HUES64 (cell line): ENCODE measurements at regions not wholly inside any gene's neighbourhood (a gene's known extent, or its start where the extent isn't known, plus 50 kb on each side); places are given as distances from the start of the nearest gene placed in this dataset.

Source experiments
- H3K27ac ChIP-seq: 2 replicates; pipeline ENCODE4 v1.7.0; 2013; ENCODE audit warnings: low read depth, low read length, inconsistent platforms
- H3K27me3 ChIP-seq: 2 replicates; pipeline ENCODE4 v1.6.1; 2013; ENCODE audit warnings: mild to moderate bottlenecking, low read length; ENCODE audit not compliant: insufficient read depth
- H3K36me3 ChIP-seq: 2 replicates; pipeline ENCODE4 v1.6.1; 2013; ENCODE audit warnings: mild to moderate bottlenecking, low read length; ENCODE audit not compliant: insufficient read depth
- H3K4me1 ChIP-seq: 2 replicates; pipeline ENCODE4 v1.6.1; 2013; ENCODE audit warnings: mild to moderate bottlenecking, low read length, moderate library complexity; ENCODE audit not compliant: insufficient read depth
- H3K4me3 ChIP-seq: 2 replicates; pipeline ENCODE4 v1.5.1; 2013; ENCODE audit warnings: mild to moderate bottlenecking, low read length, moderate library complexity
- H3K9ac ChIP-seq: 2 replicates; pipeline ENCODE4 v1.6.1; 2013; ENCODE audit warnings: mild to moderate bottlenecking, low read depth, low read length
- H3K9me3 ChIP-seq: 2 replicates; pipeline ENCODE4 v1.6.1; 2013; ENCODE audit warnings: low read depth, low read length; ENCODE audit not compliant: insufficient read depth
- WGBS: fragments of 150-250, 120-280 bp; methylation state at CpG from one replicate; pipeline ENCODE4 v1.1.7; 2013; ENCODE audit warnings: missing lambda C conversion rate; 5-methylcytosine and 5-hydroxymethylcytosine counted together

- no peaks in the 10 kb centered on the region for H3K36me3 ChIP-seq
- 92% methylated on average over 1 of the region's 1 CpG for WGBS
- H3K27ac ChIP-seq, result no peak overlapping the region
- no peak overlapping the region for H3K9ac ChIP-seq
- H3K4me1 ChIP-seq, result no peaks in the 10 kb centered on the region
- H3K9me3 ChIP-seq, result no peaks in the 10 kb centered on the region
- no peaks in the 10 kb centered on the region for H3K27me3 ChIP-seq
- H3K4me3 ChIP-seq, result no peak overlapping the region
These were observed 363.4 kb upstream of the PLXNA2 start for GRCh38 chr1:208607616-208608015.

GRCh38 chr1:208614610-208615009 lies 370.4 kb upstream of the PLXNA2 start:
- H3K4me3 ChIP-seq, result no peak overlapping the region
- WGBS, result 93% methylated on average over 2 of the region's 2 CpGs
- no peaks in the 10 kb centered on the region for H3K4me1 ChIP-seq
- H3K36me3 ChIP-seq, result no peaks in the 10 kb centered on the region
- H3K27ac ChIP-seq, result no peak overlapping the region
- no peaks in the 10 kb centered on the region; the same call in 1 of the 2 replicates for H3K9me3 ChIP-seq
- no peak overlapping the region for H3K9ac ChIP-seq
- no peaks in the 10 kb centered on the region for H3K27me3 ChIP-seq

- Histone ChIP-seq H3K27me3 (no peaks in the 10 kb centered on the region), H3K4me1 (no peaks in the 10 kb centered on the region), H3K9ac (no peak overlapping the region), H3K9me3 (peaks cover 4% of the 10 kb centered on the region; the same call in 1 of the 2 replicates), H3K36me3 (no peaks in the 10 kb centered on the region), H3K27ac (no peak overlapping the region), H3K4me3 (no peak overlapping the region)
These were observed 371.2 kb upstream of the PLXNA2 start for GRCh38 chr1:208615371-208615770.

- no peak overlapping the region for H3K9ac ChIP-seq
- H3K27me3 ChIP-seq, result no peaks in the 10 kb centered on the region
- no peak overlapping the region for H3K27ac ChIP-seq
- H3K4me3 ChIP-seq, result no peak overlapping the region
- H3K9me3 ChIP-seq, result peaks cover 12% of the 10 kb centered on the region; the same call in 1 of the 2 replicates
- no peaks in the 10 kb centered on the region for H3K36me3 ChIP-seq
- WGBS, result 99% methylated on average over 2 of the region's 3 CpGs
- H3K4me1 ChIP-seq, result no peaks in the 10 kb centered on the region
These were observed 372.6 kb upstream of the PLXNA2 start for GRCh38 chr1:208616776-208617175.

- Histone ChIP-seq H3K9ac (no peak overlapping the region), H3K4me3 (no peak overlapping the region), H3K9me3 (no peaks in the 10 kb centered on the region), H3K36me3 (no peaks in the 10 kb centered on the region), H3K27me3 (no peaks in the 10 kb centered on the region), H3K27ac (no peak overlapping the region), H3K4me1 (no peaks in the 10 kb centered on the region)
- 95% methylated on average over 7 of the region's 7 CpGs for WGBS
These were observed 384.1 kb upstream of the PLXNA2 start for GRCh38 chr1:208628022-208628914.

GRCh38 chr1:208631092-208631491 lies 386.9 kb upstream of the PLXNA2 start:
- no peak overlapping the region for H3K4me3 ChIP-seq
- 94% methylated on average over 8 of the region's 8 CpGs for WGBS
- H3K36me3 ChIP-seq, result no peaks in the 10 kb centered on the region

GRCh38 chr1:208631506-208631905 lies 387.3 kb upstream of the PLXNA2 start:
- no peaks in the 10 kb centered on the region for H3K9me3 ChIP-seq
- H3K36me3 ChIP-seq, result no peaks in the 10 kb centered on the region
- no peak overlapping the region for H3K27ac ChIP-seq
- WGBS, result 85% methylated on average over 4 of the region's 4 CpGs
- no peaks in the 10 kb centered on the region for H3K27me3 ChIP-seq
- H3K4me1 ChIP-seq, result no peaks in the 10 kb centered on the region
- no peak overlapping the region for H3K9ac ChIP-seq
- H3K4me3 ChIP-seq, result no peak overlapping the region

More at GRCh38 chr1:208631092-208631491, 386.9 kb upstream of the PLXNA2 start:
- no peaks in the 10 kb centered on the region for H3K4me1 ChIP-seq
- no peak overlapping the region for H3K9ac ChIP-seq
- H3K27me3 ChIP-seq, result no peaks in the 10 kb centered on the region
- H3K27ac ChIP-seq, result no peak overlapping the region
- no peaks in the 10 kb centered on the region for H3K9me3 ChIP-seq

- Histone ChIP-seq H3K4me3 (no peak overlapping the region), H3K27me3 (no peaks in the 10 kb centered on the region), H3K36me3 (no peaks in the 10 kb centered on the region), H3K9me3 (no peaks in the 10 kb centered on the region), H3K27ac (no peak overlapping the region), H3K9ac (no peak overlapping the region), H3K4me1 (no peaks in the 10 kb centered on the region)
- 97% methylated on average over 5 of the region's 5 CpGs for WGBS
These were observed 390.4 kb upstream of the PLXNA2 start for GRCh38 chr1:208634346-208635140.

- H3K27me3 ChIP-seq, result no peaks in the 10 kb centered on the region
- H3K4me1 ChIP-seq, result no peaks in the 10 kb centered on the region
- 86% methylated on average over 3 of the region's 3 CpGs for WGBS
- no peaks in the 10 kb centered on the region for H3K36me3 ChIP-seq
- H3K9ac ChIP-seq, result no peak overlapping the region
- H3K9me3 ChIP-seq, result no peaks in the 10 kb centered on the region
- H3K27ac ChIP-seq, result no peak overlapping the region
- no peak overlapping the region for H3K4me3 ChIP-seq
These were observed 393.0 kb upstream of the PLXNA2 start for GRCh38 chr1:208637181-208637580.

GRCh38 chr1:208639382-208639781 lies 395.2 kb upstream of the PLXNA2 start:
- H3K9ac ChIP-seq, result no peak overlapping the region
- H3K9me3 ChIP-seq, result no peaks in the 10 kb centered on the region
- H3K4me3 ChIP-seq, result no peak overlapping the region
- 94% methylated on average over 2 of the region's 2 CpGs for WGBS
- H3K36me3 ChIP-seq, result no peaks in the 10 kb centered on the region
- H3K4me1 ChIP-seq, result no peaks in the 10 kb centered on the region
- no peaks in the 10 kb centered on the region for H3K27me3 ChIP-seq
- no peak overlapping the region for H3K27ac ChIP-seq

- WGBS, result 80% methylated on average over 5 of the region's 5 CpGs
- Histone ChIP-seq H3K27ac (no peak overlapping the region), H3K4me3 (no peak overlapping the region), H3K9ac (no peak overlapping the region), H3K9me3 (no peaks in the 10 kb centered on the region), H3K4me1 (no peaks in the 10 kb centered on the region), H3K36me3 (no peaks in the 10 kb centered on the region), H3K27me3 (no peaks in the 10 kb centered on the region)
These were observed 396.1 kb upstream of the PLXNA2 start for GRCh38 chr1:208640295-208640694.
